Transverse colon (tissue), 4 donors: ENCODE measurements at regions not wholly inside any gene's neighbourhood (a gene's known extent, or its start where the extent isn't known, plus 50 kb on each side); places are given as distances from the start of the nearest gene placed in this dataset.

Source experiments
- CTCF ChIP-seq, 5 experiments: fragments of 200-600 bp in 3 of 5; fragments of 450-650 bp in 2 of 5; sonication (generic) in 3 of 5; IDR thresholded peaks; 1 replicate in 2 of 5; 2 replicates in 3 of 5; pipeline ENCODE4 v1.5.1; 2016 to 2017; ENCODE audit warnings: antibody characterized with exemption in 5 of 5, inconsistent platforms in 3 of 5, mild to moderate bottlenecking in 2 of 5, moderate library complexity in 1 of 5
- EP300 ChIP-seq: sonication (generic); formaldehyde crosslinking; IDR thresholded peaks from one replicate; pipeline ENCODE4 v1.6.1; 2017; ENCODE audit warnings: antibody characterized with exemption, low read depth
- POLR2A ChIP-seq: fragments of 450-650 bp; IDR thresholded peaks from one replicate; pipeline ENCODE4 v1.6.1; 2016; ENCODE audit warnings: antibody characterized with exemption, mild to moderate bottlenecking, moderate library complexity
- POLR2AphosphoS5 ChIP-seq, 3 donors: sonication (generic); formaldehyde crosslinking; IDR thresholded peaks; one replicate each; pipeline ENCODE4 v1.6.1; 2016; ENCODE audit warnings: antibody characterized with exemption in 3 of 3

GRCh38 chr22:23373601-23374000, 193.3 kb downstream of the BCR start:
- TF ChIP-seq CTCF (IDR thresholded peaks at IDR 0.05) (no peak), POLR2A (no peak), EP300 (no peak), POLR2AphosphoS5 (IDR thresholded peaks at IDR 0.05) (no peak)
